HG03103 (cell line): ENCODE measurements at regions not wholly inside any gene's neighbourhood (a gene's known extent, or its start where the extent isn't known, plus 50 kb on each side); places are given as distances from the start of the nearest gene placed in this dataset.

Experiments
- ATAC-seq: cut with Tn5 transposase; IDR thresholded peaks from one replicate; pipeline ENCODE4 v1.9.1; 2021; ENCODE audit warnings: low read depth; ENCODE audit not compliant: unreplicated experiment

GRCh38 chr2:219877728-219878127, 250.3 kb downstream of the SLC4A3 start:
- no peak for ATAC-seq

- ATAC-seq = no peak
Observed at GRCh38 chr2:219878516-219878915, 251.1 kb downstream of the SLC4A3 start.

- ATAC-seq = no peak
Observed at GRCh38 chr2:219881851-219882250, 254.4 kb downstream of the SLC4A3 start.

GRCh38 chr2:219886615-219887014, 259.2 kb downstream of the SLC4A3 start:
- no peak for ATAC-seq

GRCh38 chr2:219887870-219888269, 260.4 kb downstream of the SLC4A3 start:
- no peak for ATAC-seq

GRCh38 chr2:219893541-219893940, 266.1 kb downstream of the SLC4A3 start:
- ATAC-seq = no peak

- no peak for ATAC-seq
Observed at GRCh38 chr2:219897456-219897855, 270.0 kb downstream of the SLC4A3 start.

- ATAC-seq = peak; percentile 96
Observed at GRCh38 chr2:219901155-219901554, 273.7 kb downstream of the SLC4A3 start.

- ATAC-seq = no peak
Observed at GRCh38 chr2:219902891-219903552, 275.6 kb downstream of the SLC4A3 start.

- ATAC-seq = no peak
Observed at GRCh38 chr2:219905640-219906039, 278.2 kb downstream of the SLC4A3 start.

- no peak for ATAC-seq
Observed at GRCh38 chr2:219906114-219907010, 278.9 kb downstream of the SLC4A3 start.

- no peak for ATAC-seq
Observed at GRCh38 chr2:219907011-219907365, 279.6 kb downstream of the SLC4A3 start.

GRCh38 chr2:219908538-219908937, 281.1 kb downstream of the SLC4A3 start:
- no peak for ATAC-seq

- no peak for ATAC-seq
Observed at GRCh38 chr2:219911541-219911940, 284.1 kb downstream of the SLC4A3 start.

GRCh38 chr2:219912491-219912921, 285.1 kb downstream of the SLC4A3 start:
- no peak for ATAC-seq

- ATAC-seq = no peak
Observed at GRCh38 chr2:219914577-219914976, 287.1 kb downstream of the SLC4A3 start.

- no peak for ATAC-seq
Observed at GRCh38 chr2:219916281-219916680, 288.9 kb downstream of the SLC4A3 start.

- ATAC-seq = no peak
Observed at GRCh38 chr2:219916726-219917440, 289.5 kb downstream of the SLC4A3 start.

GRCh38 chr2:219918254-219918653, 290.8 kb downstream of the SLC4A3 start:
- no peak for ATAC-seq

GRCh38 chr2:219918944-219919343, 291.5 kb downstream of the SLC4A3 start:
- ATAC-seq = no peak

GRCh38 chr2:219919506-219919905, 292.1 kb downstream of the SLC4A3 start:
- no peak for ATAC-seq
